Panc1 (cell line): ENCODE measurements at regions not wholly inside any gene's neighbourhood (a gene's known extent, or its start where the extent isn't known, plus 50 kb on each side); places are given as distances from the start of the nearest gene placed in this dataset.

Experiments used
- ATAC-seq: fragments of 200-7000 bp; cut with Tn5 transposase; 2 replicates; pipeline ENCODE4 v1.9.1; 2020; ENCODE audit warnings: mild to moderate bottlenecking, moderate library complexity
- BruUV-seq: library from RNA; stranded (reverse); fragments of 400-500 nt; replicated peaks from 2 replicates; lab custom pipeline; 2021; lab: Mats Ljungman, UMichigan
- CTCF ChIA-PET: fragments of 300-600 bp; sonication (Branson Sonifier 250); formaldehyde crosslinking; loops from one replicate; lab custom pipeline; 2022; ENCODE audit warnings: antibody characterized with exemption; lab: Charles Lee
- POLR2A ChIA-PET: fragments of 300-600 bp; sonication (Branson Sonifier 250); formaldehyde crosslinking; loops from one replicate; lab custom pipeline; 2022; ENCODE audit warnings: antibody characterized with exemption; lab: Charles Lee
- DNase-seq: peaks from one replicate; pipeline ENCODE4 v3.0.0-alpha.2; 2010; ENCODE audit warnings: low read depth, low spot score
- H3K27ac ChIP-seq: 2 replicates; pipeline ENCODE4 v1.5.1; 2011; ENCODE audit warnings: mild to moderate bottlenecking, low read length, inconsistent platforms
- H3K27me3 ChIP-seq: fragments of 200-500 bp; sonication (Bioruptor generic); 2 replicates; pipeline ENCODE4 v1.6.0; 2014; ENCODE audit warnings: low read length, inconsistent platforms; ENCODE audit not compliant: control insufficient read depth, insufficient read depth
- H3K36me3 ChIP-seq: fragments of 200-500 bp; sonication (Bioruptor generic); 2 replicates; pipeline ENCODE4 v1.5.1; 2014; ENCODE audit warnings: inconsistent platforms, mild to moderate bottlenecking, low read length, moderate library complexity; ENCODE audit not compliant: control insufficient read depth, insufficient read depth
- H3K4me1 ChIP-seq: 2 replicates; pipeline ENCODE4 v1.5.1; 2011; ENCODE audit warnings: inconsistent platforms, mild to moderate bottlenecking, low read length, moderate library complexity; ENCODE audit not compliant: control insufficient read depth, insufficient read depth
- H3K4me3 ChIP-seq, 2 experiments: 2 replicates each; pipeline ENCODE4 v1.5.1; 2011 to 2012; ENCODE audit warnings: low read depth in 2 of 2, low read length in 2 of 2, mild to moderate bottlenecking in 2 of 2, inconsistent platforms in 1 of 2, moderate library complexity in 1 of 2
- H3K9me3 ChIP-seq: fragments of 200-500 bp; sonication (Bioruptor generic); 2 replicates; pipeline ENCODE4 v1.5.1; 2014; ENCODE audit warnings: low read depth, mild to moderate bottlenecking, inconsistent platforms, low read length, moderate library complexity; ENCODE audit not compliant: control insufficient read depth, insufficient read depth
- CTCF ChIP-seq: fragments of 450-650 bp; IDR thresholded peaks from 2 replicates; pipeline ENCODE4 v1.5.1; 2017; ENCODE audit warnings: mild to moderate bottlenecking
- POLR2AphosphoS5 ChIP-seq: IDR thresholded peaks from 2 replicates; pipeline ENCODE4 v1.6.1; 2012; ENCODE audit warnings: mild to moderate bottlenecking, low read depth, low read length, moderate library complexity
- REST ChIP-seq, 2 experiments: IDR thresholded peaks; 2 replicates each; pipeline ENCODE4 v1.6.1; 2011 to 2012; ENCODE audit warnings: low read depth in 2 of 2, control low read depth in 1 of 2, low read length in 1 of 2, mild to moderate bottlenecking in 1 of 2, moderate library complexity in 1 of 2; ENCODE audit not compliant: insufficient read depth in 1 of 2
- SIN3A ChIP-seq: IDR thresholded peaks from 2 replicates; pipeline ENCODE4 v1.6.1; 2012; ENCODE audit warnings: low read depth, mild to moderate bottlenecking, low read length, moderate library complexity, borderline replicate concordance; ENCODE audit not compliant: insufficient read depth
- TCF7L2 ChIP-seq: IDR thresholded peaks from 2 replicates; pipeline ENCODE4 v1.6.1; 2011; ENCODE audit warnings: mild to moderate bottlenecking, low read depth, low read length, inconsistent platforms
- in situ Hi-C: cut with HindIII; loops from 2 replicates; pipeline ENCODE4 v1.10.0; 2016; ENCODE audit warnings: low sequenced_read_pairs, low pct_unique_long_range_greater_than_20kb
- intact Hi-C: fragments of 100-400 bp; cut with micrococcal nuclease; formaldehyde crosslinking; loops from one replicate; pipeline ENCODE4 v1.10.0; 2022; ENCODE audit not compliant: unreplicated experiment

GRCh38 chr11:122383186-122383585 lies 267.2 kb upstream of the BLID start:
- no peak for DNase-seq
- ATAC-seq = no peak
- ChIA-PET POLR2A (no interaction called here), CTCF (interaction anchor here (0.6 kb wide), 1 partner anchor 181 kb away, joined by 3 read pairs; no protein-coding TSS in a partner anchor)
- intact Hi-C loops = no loop called here
- in situ Hi-C loops = no loop called here
- TF ChIP-seq TCF7L2 = no peak
- TF ChIP-seq SIN3A = no peak
- no peak for TF ChIP-seq POLR2AphosphoS5
- no peak for TF ChIP-seq CTCF
- no peak for TF ChIP-seq REST (IDR thresholded peaks at IDR 0.05; ENCODE audit: insufficient read depth in 1 of 2, low read depth in 2 of 2, low read length in 1 of 2)
- Histone ChIP-seq H3K27ac (no peak overlapping the region), H3K4me3 (no peak overlapping the region), H3K4me1 (no peaks in the 10 kb centered on the region), H3K9me3 (no peaks in the 10 kb centered on the region), H3K27me3 (no peaks in the 10 kb centered on the region), H3K36me3 (no peaks in the 10 kb centered on the region)
- BruUV-seq = no TSS peak

DNA sequence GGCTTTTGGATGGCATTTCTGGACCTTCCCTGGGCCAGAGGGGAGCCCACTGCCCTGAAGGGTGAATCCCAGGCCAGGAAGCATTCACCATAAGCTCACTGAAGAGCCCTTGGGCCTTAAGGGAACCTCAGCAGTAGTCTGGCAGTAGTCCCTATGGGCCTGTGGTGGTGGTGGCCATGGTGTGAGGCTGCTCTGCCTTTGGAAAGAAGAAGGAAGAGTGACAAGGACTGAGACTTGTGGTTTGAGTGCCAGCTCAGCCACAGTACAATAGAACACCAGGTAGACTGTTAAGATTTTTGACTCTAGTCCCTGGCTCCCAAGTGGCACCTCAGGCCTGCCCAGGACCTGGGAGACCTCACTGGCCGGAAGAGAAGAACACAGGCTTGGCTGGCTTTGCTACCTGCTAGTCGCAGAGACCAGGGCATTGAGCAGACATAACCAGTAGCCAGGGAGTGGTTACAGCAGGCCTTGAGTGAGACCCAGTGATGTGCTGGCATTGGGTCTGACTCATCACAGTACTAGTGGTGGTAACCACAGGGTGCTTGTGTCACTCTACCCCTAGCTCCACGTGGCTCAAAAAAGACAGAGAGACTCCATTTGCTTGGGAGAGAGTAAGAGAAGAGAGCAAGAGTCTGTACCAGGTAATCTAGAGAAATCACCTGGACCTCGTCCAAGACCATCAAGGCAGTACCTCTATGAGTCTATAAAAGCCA lies 259.8 kb upstream of the BLID start:
- POLR2A ChIA-PET = no interaction called here
- in situ Hi-C loops = no loop called here

More for the DNA sequence above, 259.8 kb upstream of the BLID start:
- Histone ChIP-seq H3K27me3 (peaks cover 5% of the 10 kb centered on the region), H3K9me3 (no peaks in the 10 kb centered on the region), H3K27ac (no peak overlapping the region), H3K4me3 (no peak overlapping the region), H3K36me3 (no peaks in the 10 kb centered on the region), H3K4me1 (no peaks in the 10 kb centered on the region)
- no peak for ATAC-seq
- DNase-seq = no peak
- CTCF ChIA-PET = no interaction called here
- TF ChIP-seq POLR2AphosphoS5 (no peak), SIN3A (no peak), REST (IDR thresholded peaks at IDR 0.05; ENCODE audit: insufficient read depth in 1 of 2, low read depth in 2 of 2, low read length in 1 of 2) (no peak), CTCF (no peak), TCF7L2 (no peak)
- BruUV-seq = no TSS peak
- intact Hi-C loops = no loop called here
